GM10266 (cell line): ENCODE measurements at regions not wholly inside any gene's neighbourhood (a gene's known extent, or its start where the extent isn't known, plus 50 kb on each side); places are given as distances from the start of the nearest gene placed in this dataset.

Source experiments
- DNase-seq: peaks from one replicate; pipeline ENCODE4 v3.0.0; 2012; ENCODE audit errors: extremely low spot score
- TF ChIP-seq, protein P1 (sequence below): IDR thresholded peaks from 2 replicates; pipeline ENCODE4 v1.5.1; 2012; ENCODE audit warnings: mild to moderate bottlenecking, low read depth; ENCODE audit not compliant: control insufficient read depth, insufficient read depth; ENCODE audit errors: missing control alignments

GRCh38 chr12:40620564-40621019 is 71.6 kb upstream of the CNTN1 start:
- DNase-seq: no peak
- TF ChIP-seq, protein P1, sequence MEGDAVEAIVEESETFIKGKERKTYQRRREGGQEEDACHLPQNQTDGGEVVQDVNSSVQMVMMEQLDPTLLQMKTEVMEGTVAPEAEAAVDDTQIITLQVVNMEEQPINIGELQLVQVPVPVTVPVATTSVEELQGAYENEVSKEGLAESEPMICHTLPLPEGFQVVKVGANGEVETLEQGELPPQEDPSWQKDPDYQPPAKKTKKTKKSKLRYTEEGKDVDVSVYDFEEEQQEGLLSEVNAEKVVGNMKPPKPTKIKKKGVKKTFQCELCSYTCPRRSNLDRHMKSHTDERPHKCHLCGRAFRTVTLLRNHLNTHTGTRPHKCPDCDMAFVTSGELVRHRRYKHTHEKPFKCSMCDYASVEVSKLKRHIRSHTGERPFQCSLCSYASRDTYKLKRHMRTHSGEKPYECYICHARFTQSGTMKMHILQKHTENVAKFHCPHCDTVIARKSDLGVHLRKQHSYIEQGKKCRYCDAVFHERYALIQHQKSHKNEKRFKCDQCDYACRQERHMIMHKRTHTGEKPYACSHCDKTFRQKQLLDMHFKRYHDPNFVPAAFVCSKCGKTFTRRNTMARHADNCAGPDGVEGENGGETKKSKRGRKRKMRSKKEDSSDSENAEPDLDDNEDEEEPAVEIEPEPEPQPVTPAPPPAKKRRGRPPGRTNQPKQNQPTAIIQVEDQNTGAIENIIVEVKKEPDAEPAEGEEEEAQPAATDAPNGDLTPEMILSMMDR: no peak

DNA sequence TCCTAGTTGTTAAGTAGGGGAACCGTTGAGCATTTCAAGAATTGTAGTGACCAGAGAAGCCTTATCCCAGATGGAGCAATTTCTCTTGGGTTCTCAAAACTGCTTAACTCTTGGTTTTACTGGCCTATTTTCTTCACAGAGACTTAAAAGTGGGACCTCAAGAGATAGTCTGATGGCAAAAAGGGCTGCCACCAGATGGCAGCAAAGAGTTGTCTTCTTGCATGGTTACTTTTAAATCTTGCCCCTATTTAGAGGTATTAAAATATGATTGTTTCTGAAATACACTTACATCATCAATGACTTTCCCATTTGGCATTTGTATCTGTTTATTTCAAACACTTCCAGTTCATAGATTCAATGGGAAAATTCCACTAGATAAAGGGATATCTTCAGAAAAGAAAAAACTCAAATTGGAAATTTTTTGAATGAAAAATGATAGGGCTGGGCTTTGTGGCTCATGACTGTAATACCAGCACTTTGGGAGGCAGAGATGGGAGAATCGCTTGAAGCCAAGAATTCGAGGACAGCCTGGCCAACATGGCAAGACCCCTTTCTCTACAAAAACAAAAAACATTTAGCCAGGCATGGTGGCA is 69.9 kb upstream of the CNTN1 start:
- TF ChIP-seq, protein P1: peak; percentile 78
- DNase-seq: peak; percentile 63

DNA sequence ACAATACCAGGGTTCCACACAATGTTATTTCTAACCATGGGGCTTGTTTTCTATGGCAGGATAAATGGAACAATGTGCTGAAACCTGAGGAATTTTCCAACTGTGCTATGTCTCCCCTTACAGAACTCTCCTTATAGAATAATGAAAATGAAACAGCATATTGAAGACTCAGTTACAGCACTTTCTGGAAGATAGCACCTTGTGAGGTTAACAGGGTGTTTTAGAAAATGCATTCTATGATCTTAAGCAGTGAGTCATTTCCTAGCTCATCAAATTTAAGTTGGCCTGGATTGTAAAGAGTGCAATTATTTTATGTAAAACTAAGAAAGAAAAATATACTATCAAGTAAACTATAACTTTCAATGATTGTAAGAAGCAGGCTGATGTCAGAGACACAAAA is 60.1 kb upstream of the CNTN1 start:
- TF ChIP-seq, protein P1: no peak
- no peak for DNase-seq

GRCh38 chr12:40632933-40633332 is 59.3 kb upstream of the CNTN1 start:
- TF ChIP-seq, protein P1: no peak

GRCh38 chr12:40634517-40635131 is 57.6 kb upstream of the CNTN1 start:
- DNase-seq: no peak
- TF ChIP-seq, protein P1: no peak

More at GRCh38 chr12:40632933-40633332, 59.3 kb upstream of the CNTN1 start:
- DNase-seq: no peak

- DNase-seq: no peak
- TF ChIP-seq, protein P1: no peak
These were observed 57.0 kb upstream of the CNTN1 start for GRCh38 chr12:40635141-40635731.
